T47D (cell line): ENCODE measurements at regions not wholly inside any gene's neighbourhood (a gene's known extent, or its start where the extent isn't known, plus 50 kb on each side); places are given as distances from the start of the nearest gene placed in this dataset.
"Not testable (repeated sequence)": the region's sequence is repeated elsewhere in the genome, so short reads cannot be mapped to it uniquely, and the experiment has no call there.

Source experiments
- DNase-seq, 2 experiments: peaks; one replicate each; pipeline versions ENCODE4 v3.0.0 to v3.0.0-alpha.2; 2011 to 2012; ENCODE audit warnings: low read depth in 1 of 2, low spot score in 1 of 2
- JUND ChIP-seq: IDR thresholded peaks from 2 replicates; pipeline ENCODE4 v1.6.1; 2012; ENCODE audit warnings: low read depth
- in situ Hi-C: cut with HindIII; loops from 2 replicates; pipeline ENCODE4 v1.10.0; 2016; ENCODE audit warnings: low sequenced_read_pairs, low pct_unique_long_range_greater_than_20kb

- no peak for DNase-seq
- in situ Hi-C loops, result no loop called here
- no peak for TF ChIP-seq JUND
Measured at GRCh38 chr9:99647604-99648003, 174.1 kb upstream of the NR4A3 start.

DNA sequence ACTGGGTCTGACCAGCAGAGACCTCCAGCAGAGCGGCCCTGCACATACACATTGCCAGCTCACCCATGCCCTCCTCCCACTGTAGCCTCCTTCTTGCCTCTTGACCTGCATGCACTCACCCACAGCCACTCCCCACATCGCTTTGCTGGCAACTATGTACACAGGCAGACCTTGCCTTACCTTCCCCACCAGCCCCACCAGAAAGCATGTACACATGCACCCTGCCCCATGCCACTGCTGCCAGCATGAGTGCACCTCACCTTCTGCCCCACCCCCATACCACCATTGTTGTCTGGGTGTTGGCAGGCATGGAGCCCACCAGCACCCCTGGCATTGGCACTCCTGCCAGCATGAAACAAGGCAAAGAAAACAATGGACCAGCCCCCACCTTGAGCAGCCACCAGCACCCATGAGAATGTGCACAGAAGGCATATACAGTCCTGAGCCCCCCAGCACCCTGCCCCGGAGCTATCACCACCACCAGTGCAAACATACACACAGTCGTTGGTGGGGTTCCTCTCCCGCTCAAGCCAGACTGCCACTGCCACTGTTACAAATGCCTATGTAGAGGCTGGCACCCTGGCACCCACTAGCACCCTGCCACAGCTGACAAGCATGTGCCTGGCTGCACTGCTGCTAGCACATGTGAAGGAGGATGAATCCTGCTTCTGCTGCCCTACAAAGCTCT, 171.4 kb upstream of the NR4A3 start:
- no peak for TF ChIP-seq JUND
- in situ Hi-C loops, result no loop called here
- no peak for DNase-seq

DNA sequence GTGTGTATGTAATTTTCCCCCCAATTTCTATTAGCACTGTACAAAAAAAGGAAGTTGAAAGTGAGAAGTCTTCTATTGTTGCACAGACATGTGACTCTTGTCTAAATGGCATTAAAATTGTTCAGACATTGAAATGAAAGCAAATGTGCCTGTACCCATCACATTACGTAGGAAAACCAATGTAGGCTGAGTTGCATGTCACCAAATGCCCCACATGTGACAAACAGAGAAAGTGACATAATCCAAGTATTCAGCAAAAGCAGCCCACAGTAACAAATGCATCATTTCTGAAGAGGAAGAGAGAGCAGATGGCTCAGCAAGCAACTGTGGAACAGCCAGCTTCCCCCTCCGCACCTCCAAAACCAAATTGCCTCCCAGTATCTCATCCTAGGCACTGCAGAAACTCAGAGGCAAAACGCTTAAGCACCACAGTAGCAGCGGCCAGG, 161.5 kb upstream of the NR4A3 start:
- in situ Hi-C loops, result no loop called here
- no peak for DNase-seq
- TF ChIP-seq JUND, result no peak

DNA sequence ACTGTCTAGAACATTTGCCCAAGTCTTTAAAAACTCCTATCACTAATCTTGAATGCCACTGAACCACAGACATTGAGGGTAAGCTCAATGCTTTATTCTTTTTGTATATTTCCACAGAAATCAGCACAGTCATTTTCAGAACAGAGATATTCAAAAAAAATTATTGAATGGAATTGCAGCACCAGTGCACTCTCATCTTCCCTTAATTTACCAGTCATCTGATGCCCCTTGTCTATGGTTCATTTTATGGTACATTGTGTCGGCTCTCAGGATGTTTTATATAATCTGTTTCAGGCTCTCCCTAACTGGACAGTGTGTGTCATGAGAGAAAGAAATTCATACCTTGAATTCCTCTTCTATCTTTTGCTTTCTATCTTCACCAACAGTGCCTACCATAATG, 158.4 kb upstream of the NR4A3 start:
- in situ Hi-C loops, result no loop called here
- TF ChIP-seq JUND, result no peak
- DNase-seq, result no peak

- DNase-seq, result no peak
- in situ Hi-C loops, result no loop called here
- no peak for TF ChIP-seq JUND
Measured at GRCh38 chr9:99663856-99664255, 157.8 kb upstream of the NR4A3 start.

- no peak for TF ChIP-seq JUND
- no peak for DNase-seq
- in situ Hi-C loops, result no loop called here
Measured at GRCh38 chr9:99666571-99666970, 155.1 kb upstream of the NR4A3 start.

- DNase-seq, in situ Hi-C loops: not testable (repeated sequence)
Measured at GRCh38 chr9:99670886-99671285, 150.8 kb upstream of the NR4A3 start.

- no peak for TF ChIP-seq JUND
- in situ Hi-C loops, result no loop called here
- DNase-seq, result no peak
Measured at GRCh38 chr9:99677281-99677680, 144.4 kb upstream of the NR4A3 start.

- in situ Hi-C loops, result no loop called here
- TF ChIP-seq JUND, result no peak
Measured at GRCh38 chr9:99678566-99678965, 143.1 kb upstream of the NR4A3 start.

DNA sequence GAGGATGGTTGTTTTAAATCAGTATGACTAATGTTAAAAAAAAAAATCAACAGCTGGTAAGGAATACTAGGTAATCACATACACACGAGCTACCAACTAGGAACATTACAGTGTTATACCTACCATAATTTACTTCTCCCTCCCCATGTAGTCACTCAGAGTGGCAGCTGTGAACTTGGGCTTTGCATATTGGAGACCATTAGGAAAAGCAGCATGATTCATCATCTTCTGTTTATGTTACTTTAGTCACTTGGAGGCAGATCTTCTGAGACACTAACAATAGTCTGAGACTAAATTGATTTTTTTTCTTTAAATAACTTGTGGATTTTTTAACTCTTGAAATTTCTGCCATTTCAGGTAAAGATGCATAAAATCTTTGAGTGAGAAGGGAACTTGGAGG, 141.5 kb upstream of the NR4A3 start:
- in situ Hi-C loops, result no loop called here
- no peak for TF ChIP-seq JUND
- no peak for DNase-seq

More at GRCh38 chr9:99678566-99678965, 143.1 kb upstream of the NR4A3 start:
- no peak for DNase-seq

DNA sequence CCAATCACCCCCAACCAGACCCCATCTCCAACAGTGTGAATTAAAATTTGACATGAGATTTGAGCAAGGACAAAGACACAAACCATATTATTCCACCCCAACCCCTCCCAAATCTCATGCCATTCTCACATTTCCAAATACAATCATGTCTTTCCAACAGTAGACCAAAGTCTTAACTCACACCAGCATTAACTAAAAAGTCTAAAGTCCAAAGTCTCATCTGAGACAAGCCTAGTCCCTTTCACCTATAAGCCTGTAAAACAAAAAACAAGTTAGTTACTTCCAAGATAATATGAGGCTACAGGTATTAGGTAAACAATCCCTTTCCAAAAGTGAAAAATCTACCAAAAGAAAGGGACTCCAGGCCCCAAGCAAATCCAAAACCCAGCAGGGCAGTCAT, 140.6 kb upstream of the NR4A3 start:
- in situ Hi-C loops, result no loop called here
- no peak for DNase-seq
- no peak for TF ChIP-seq JUND

- no peak for TF ChIP-seq JUND
- in situ Hi-C loops, result no loop called here
- no peak for DNase-seq
Measured at GRCh38 chr9:99682378-99682777, 139.3 kb upstream of the NR4A3 start.

GRCh38 chr9:99682870-99683269, 138.8 kb upstream of the NR4A3 start:
- DNase-seq, result no peak
- TF ChIP-seq JUND, result no peak
- in situ Hi-C loops, result no loop called here

- in situ Hi-C loops, result no loop called here
- DNase-seq, result no peak
- no peak for TF ChIP-seq JUND
Measured at GRCh38 chr9:99690573-99690972, 131.1 kb upstream of the NR4A3 start.
